CD4-positive, alpha-beta T cell treated with Interleukin-15 for 1 hour (primary cell): ENCODE measurements at regions not wholly inside any gene's neighbourhood (a gene's known extent, or its start where the extent isn't known, plus 50 kb on each side); places are given as distances from the start of the nearest gene placed in this dataset.
"Not testable (repeated sequence)": the region's sequence is repeated elsewhere in the genome, so short reads cannot be mapped to it uniquely, and the experiment has no call there.

ENCODE experiments used
- DNase-seq: peaks from one replicate; pipeline ENCODE4 v3.0.0-alpha.2; 2020

GRCh38 chr2:47728551-47728950 is 54.4 kb upstream of the MSH6 start:
- DNase-seq: no peak

GRCh38 chr2:47727956-47728355 is 55.0 kb upstream of the MSH6 start:
- no peak for DNase-seq

DNA sequence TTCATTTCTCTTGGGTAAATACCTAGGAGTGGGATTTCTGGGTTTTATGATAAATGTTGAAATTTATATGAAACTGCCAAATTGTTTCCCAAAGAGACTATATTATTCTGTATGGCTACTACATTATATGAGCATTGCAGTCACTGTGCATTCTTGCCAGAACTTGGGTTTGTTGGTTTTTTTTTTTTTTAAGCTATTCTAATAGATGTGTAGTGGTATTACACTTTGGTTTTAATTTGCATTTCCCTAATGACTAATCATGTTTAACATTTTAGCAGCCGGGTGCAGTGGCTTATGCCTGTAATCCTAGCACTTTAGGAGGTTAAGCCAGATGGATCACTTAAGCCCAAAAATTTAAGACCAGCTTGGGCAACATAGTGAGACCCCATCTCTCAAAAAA is 56.0 kb upstream of the MSH6 start:
- not testable (repeated sequence) for DNase-seq

- DNase-seq: no peak
These were observed 57.1 kb upstream of the MSH6 start for GRCh38 chr2:47725808-47726207.

GRCh38 chr2:47724221-47724981 is 58.5 kb upstream of the MSH6 start:
- DNase-seq: peak; percentile 77

GRCh38 chr2:47721296-47721695 is 61.6 kb upstream of the MSH6 start:
- DNase-seq: no peak

DNA sequence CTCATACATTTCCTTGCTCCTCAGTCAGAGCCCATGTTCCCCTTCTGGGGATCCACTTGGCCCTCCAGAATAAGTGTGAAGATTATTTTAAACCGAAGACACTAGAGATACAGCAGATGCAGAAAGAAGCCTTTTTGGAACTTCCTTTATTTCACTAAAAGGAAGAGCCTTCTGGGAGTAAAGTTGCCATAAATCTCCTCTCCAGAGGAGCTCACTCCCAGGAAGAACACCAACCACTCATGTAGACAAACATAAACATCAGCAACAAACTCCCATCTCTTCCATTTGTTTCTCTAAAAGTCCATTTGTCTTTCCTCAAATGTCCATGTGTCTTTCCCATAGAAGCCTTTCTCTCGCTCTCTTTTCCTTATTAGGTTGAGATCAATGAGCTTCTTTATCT is 62.4 kb upstream of the MSH6 start:
- no peak for DNase-seq

- no peak for DNase-seq
These were observed 62.9 kb upstream of the MSH6 start for GRCh38 chr2:47720036-47720435.

GRCh38 chr2:47719099-47719498 is 63.8 kb upstream of the MSH6 start:
- DNase-seq: no peak

DNA sequence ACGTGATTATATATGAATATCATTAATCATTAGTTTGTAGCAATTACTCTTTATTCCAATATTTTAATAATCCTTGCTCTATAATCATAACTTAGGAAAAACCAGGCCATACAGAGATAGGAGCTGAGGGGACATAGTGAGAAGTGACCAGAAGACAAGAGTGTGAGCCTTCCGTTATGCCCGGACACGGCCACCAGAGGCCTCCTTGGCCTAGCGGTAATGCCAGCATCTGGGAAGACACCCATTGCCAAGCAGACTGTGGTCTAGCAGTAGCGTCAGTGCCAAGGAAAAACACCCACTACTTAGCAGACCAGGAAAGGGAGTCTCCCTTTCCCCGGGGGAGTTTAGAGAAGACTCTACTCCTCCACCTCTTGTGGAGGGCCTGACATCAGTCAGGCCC is 66.6 kb upstream of the MSH6 start:
- DNase-seq: not testable (repeated sequence)

DNA sequence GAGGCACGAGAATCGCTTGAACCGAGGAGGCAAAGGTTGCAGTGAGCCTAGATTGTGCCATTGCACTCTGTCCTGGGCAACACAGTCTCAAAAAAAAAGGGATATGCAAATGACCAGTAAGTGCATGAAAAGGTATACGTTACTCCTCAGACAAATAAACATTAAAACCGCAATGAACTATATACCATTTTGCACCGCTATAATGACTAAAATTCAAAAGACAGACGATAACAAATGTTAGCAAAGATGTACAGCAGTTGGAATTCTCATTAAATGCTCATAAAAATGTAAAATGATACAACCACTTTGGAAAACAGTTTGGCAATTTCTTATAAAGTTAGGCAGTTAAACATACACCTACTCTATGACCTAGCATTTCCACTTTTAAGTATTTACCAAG is 67.4 kb upstream of the MSH6 start:
- no peak for DNase-seq

DNA sequence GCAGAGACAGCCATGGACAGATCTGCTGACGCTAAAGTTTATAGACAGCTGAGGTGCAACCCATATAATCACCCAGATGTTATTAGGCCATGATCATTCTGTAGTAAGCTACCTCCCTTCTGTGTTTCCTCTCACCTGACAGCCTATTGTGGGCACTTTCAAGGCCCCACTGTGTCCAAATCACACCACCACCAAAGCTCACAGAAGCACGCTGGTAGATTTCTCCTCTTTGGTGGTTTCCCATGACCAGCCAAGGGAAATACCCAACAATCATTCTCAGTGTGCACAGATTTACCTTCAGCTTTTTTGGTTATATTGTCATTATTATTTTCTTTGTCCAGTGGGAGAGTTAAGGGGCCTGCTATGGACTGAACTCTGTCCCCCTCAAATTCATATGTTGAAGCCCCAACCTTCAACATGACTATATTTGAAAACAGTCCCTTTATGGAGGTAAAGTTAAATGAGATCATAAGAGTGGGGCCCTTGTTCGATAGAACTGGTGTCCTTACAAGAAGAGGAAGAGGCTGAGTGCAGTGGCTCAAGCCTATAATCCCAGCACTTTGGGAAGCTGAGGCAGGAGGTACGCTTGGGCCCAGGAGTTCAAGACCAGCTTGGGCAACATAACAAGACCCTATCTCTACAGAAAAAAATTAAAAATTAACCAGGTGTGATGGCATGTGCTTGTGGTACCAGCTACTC is 74.0 kb upstream of the MSH6 start:
- no peak for DNase-seq

DNA sequence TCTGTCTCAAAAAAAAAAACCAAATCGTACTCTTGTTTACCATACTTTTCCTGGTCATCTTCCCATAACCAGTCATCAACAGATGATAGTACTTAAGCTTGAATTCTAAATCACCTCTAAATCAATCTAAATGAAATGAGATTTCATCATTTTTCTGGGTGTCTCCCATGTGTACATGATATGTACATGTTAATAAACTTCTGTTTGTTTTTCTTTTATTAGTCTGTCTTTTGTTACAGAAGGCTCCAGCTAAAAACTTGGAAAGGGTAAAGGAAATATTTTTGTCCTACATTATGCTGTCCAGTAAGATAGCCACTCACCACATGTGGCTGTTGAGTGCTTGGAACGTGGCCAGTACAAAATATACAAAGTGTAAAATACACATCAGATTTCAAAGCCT is 78.7 kb upstream of the MSH6 start:
- DNase-seq: no peak

- no peak for DNase-seq
These were observed 83.3 kb upstream of the MSH6 start for GRCh38 chr2:47699533-47700215.

GRCh38 chr2:47698436-47698972 is 84.4 kb upstream of the MSH6 start:
- not testable (repeated sequence) for DNase-seq

DNA sequence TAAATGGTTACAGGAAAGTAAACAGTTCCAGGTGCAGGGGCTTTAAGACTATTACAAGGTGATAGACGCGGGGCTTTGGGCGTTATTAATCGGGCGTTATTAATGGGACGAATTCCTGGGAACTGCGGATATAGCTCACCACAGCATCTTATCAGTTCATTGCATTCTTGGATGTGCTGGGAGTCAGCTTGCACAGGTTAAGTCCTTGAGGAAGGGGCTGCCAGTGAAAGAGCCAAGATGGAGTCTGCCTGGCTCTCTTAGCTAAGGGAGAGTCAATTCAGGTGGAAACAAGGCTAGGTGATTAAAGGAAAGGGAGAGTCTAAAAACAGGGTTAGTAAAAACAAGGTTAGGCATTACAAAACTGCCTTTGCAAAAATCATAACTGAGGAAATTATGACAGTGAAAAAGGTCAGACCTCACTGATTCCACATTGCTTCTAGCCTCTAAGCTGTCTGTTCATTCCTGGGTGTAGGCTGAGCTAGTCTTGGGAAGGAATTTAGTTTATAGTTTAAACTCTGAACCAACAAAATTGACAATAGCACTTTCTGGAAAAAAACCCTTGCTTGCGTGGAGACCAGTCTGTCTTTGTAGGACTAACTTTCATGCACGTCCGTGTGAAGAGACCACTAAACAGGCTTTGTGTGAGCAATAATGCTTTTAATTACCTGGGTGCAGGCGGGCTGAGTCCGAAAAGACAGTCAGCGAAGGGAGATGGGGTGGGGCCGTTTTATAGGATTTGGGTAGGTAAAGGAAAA is 85.1 kb upstream of the MSH6 start:
- not testable (repeated sequence) for DNase-seq

DNA sequence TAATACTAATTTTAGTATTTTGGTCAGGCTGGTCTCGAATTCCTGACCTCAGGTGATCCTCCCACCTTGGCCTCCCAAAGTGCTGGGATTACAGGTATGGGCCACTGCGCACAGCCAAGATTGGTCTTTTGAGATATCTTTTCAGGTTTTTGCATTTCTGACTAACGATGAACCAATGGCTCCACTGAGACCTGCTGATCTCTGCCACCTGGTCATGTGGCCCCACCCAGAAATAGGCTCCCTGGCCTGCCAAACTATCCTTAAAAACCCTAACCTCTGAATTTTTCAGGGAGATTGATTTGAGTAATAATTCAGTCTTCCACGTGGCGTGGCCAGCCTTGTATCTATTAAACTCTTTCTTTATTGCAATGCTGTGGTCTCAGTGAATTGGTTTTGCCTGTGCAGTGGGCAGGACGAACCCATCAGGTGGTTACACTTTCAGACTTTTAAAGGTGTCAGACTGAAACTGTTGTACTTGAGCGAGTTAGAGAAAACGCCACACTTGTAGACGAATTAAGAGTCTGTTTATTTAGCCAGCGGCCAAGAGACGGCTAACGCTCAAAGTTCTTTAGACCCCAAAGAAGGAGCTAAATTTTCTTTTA is 85.8 kb upstream of the MSH6 start:
- DNase-seq: no peak

DNA sequence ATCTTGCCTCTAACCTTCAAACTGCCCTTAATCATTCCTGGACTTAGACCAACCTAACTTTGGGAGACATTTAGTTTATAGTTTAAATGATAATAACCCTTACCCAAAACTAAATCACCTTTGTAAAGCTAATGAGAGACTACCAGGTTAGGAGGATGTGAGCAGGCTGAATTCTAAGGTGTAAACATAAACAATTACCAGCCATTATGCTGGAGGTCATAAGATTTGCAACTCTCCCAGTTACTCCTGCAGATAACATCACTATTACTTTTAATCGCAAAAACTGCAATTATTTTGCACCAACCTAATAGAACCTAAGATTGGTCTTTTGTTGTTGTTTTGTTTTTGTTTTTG is 86.5 kb upstream of the MSH6 start:
- no peak for DNase-seq

DNA sequence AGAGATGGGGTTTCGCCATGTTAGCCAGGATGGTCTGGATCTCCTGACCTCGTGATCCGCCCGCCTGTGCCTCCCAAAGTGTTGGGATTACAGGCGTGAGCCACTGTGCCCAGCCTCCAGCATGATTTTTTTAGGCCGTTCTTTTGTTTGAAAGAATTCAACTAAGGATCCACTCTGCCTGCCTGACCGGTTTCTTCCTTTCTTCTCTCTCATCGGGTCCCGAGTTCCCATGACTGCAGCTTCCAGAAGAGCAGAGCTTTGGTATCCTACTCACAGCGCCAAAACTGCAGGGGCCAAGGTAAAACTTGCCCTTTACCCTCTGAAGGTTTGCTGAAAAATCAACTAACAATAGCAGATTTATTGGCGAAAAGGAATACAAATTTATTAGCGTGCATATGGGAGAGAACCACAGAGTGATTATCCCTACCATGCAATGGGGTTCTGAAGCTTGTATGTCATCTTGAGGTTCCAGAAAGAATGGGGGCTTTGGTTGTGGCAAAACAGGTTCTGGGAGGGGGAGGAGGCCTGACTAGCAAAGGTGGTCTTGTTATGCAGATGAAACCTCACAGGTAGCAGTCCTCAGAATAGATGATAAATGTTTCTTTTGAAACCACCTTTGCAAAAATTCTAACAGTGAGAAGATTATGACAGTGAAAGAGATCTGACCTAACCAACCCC is 87.0 kb upstream of the MSH6 start:
- no peak for DNase-seq

GRCh38 chr2:47694451-47694850 is 88.5 kb upstream of the MSH6 start:
- DNase-seq: not testable (repeated sequence)

DNA sequence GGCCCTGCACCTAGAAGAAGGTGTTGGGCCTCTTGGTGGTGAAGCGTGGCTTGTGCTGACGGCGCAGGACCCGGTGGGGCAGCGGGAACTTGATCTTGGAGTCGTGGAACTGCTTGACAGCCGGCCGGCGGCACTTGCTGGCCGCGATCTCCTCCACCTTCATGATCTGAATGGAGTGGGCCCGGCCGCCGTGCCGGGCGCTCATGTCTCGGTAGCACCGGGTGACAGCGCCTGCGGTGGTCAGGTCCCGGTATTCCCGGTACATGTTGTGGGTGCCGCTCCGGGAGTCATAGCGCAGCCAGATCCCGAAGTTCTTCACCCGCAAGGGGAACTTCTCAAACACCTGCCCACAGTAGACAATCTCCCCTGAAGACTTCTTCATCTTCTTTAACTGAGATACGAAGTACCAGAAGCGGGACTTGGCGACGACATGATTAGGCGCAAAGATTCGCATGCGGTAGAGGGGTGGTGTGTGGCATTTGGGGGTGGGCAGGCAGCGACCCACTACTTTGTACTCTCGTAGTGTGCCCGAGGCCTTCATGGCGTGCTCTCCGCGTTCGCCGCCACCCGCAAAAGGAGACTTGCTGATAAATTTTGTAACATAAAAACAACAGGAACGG is 92.1 kb upstream of the MSH6 start:
- DNase-seq: not testable (repeated sequence)

GRCh38 chr2:47690132-47690531 is 92.8 kb upstream of the MSH6 start:
- DNase-seq: no peak
